ENCODE measurements at regions not wholly inside any gene's neighbourhood (a gene's known extent, or its start where the extent isn't known, plus 50 kb on each side); places are given as distances from the start of the nearest gene placed in this dataset.

DNA sequence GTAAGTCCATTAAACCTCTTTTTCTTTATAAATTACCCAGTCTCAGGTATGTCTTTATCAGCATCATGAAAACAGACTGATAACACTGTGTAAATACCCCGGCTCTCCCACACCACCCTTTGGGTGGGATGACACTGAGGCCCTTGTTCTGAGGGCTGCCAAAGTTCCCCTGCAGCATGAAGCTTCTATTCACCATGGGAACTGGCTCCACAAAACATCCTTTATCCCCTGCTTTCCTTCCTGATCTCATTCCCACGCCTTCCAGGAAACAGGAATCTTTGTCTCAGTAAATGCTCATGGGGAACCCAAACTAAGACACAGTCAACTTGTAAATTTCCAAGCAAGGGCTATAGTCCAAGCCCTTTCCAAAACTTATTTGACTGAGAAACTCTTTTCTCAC is 88.4 kb downstream of the ABCC12 start:
- TF ChIP-seq POLR2A (IDR thresholded peaks at IDR 0.05) (no peak), CTCF (IDR thresholded peaks at IDR 0.05) (no peak)
